RWPE1 (cell line): ENCODE measurements at regions not wholly inside any gene's neighbourhood (a gene's known extent, or its start where the extent isn't known, plus 50 kb on each side); places are given as distances from the start of the nearest gene placed in this dataset.

ENCODE experiments used
- CTCF ChIA-PET: fragments of 350-600 bp; sonication (Branson Sonifier 250); formaldehyde crosslinking; extraction: SDS; loops from one replicate; lab custom pipeline; 2021; lab: Yijun Ruan, JAX
- POLR2A ChIA-PET: fragments of 400-600 bp; formaldehyde crosslinking; extraction: SDS; loops from one replicate; lab custom pipeline; 2020; ENCODE audit warnings: antibody characterized with exemption; ENCODE audit not compliant: low non-redundant PET; lab: Yijun Ruan, JAX
- DNase-seq: peaks from one replicate; pipeline ENCODE4 v3.0.0; 2012; ENCODE audit warnings: low spot score
- H3K27ac ChIP-seq: fragments of 450-650 bp; 2 replicates; pipeline ENCODE4 v1.5.1; 2017
- TF ChIP-seq, protein P1 (sequence below): fragments of 450-650 bp; conservative IDR thresholded peaks from 2 replicates; pipeline ENCODE4 v1.5.1; 2017; ENCODE audit warnings: low read depth, mild to moderate bottlenecking

DNA sequence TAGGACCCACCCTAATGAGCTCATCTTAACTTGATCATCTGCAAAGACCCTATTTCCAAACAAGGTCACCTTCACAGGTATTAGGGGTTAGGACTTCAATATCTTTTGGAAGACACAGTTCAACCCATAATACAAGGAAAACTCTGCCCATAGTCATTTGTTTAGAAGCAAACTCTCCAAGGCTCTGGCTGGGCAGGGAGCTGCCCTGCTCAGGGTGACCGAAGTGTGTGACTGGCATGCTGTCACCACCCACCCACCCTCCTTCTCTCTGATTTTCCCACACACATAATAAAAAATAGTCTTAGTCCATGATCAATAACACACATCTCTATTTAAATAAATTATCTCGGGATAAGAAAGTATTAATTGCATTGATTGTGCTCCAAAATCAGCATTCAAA, 161.1 kb downstream of the KCTD15 start:
- H3K27ac ChIP-seq: no peak overlapping the region
- no peak for DNase-seq
- CTCF ChIA-PET: no interaction called here
- POLR2A ChIA-PET: no interaction called here
- TF ChIP-seq, protein P1, sequence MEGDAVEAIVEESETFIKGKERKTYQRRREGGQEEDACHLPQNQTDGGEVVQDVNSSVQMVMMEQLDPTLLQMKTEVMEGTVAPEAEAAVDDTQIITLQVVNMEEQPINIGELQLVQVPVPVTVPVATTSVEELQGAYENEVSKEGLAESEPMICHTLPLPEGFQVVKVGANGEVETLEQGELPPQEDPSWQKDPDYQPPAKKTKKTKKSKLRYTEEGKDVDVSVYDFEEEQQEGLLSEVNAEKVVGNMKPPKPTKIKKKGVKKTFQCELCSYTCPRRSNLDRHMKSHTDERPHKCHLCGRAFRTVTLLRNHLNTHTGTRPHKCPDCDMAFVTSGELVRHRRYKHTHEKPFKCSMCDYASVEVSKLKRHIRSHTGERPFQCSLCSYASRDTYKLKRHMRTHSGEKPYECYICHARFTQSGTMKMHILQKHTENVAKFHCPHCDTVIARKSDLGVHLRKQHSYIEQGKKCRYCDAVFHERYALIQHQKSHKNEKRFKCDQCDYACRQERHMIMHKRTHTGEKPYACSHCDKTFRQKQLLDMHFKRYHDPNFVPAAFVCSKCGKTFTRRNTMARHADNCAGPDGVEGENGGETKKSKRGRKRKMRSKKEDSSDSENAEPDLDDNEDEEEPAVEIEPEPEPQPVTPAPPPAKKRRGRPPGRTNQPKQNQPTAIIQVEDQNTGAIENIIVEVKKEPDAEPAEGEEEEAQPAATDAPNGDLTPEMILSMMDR: no peak

DNA sequence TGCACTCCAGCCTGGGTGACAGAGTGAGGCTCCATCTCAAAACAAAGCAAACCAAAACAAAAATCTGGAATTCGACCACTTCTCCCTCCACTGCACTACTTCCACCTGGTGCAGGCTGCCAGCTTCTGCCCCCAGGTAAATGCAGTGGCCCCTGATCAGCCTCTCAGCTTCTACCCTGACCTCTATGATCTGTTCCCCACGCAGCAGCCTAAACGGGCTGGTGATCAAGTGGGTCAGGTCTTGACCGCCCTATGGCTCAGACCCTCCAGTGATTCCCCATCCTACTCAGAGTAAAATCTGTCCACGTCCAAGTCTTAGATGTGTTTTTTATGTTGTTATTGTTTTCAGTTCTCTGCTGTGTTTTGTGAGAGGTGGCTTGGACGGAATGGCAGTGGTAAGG, 163.9 kb downstream of the KCTD15 start:
- ChIA-PET POLR2A (no interaction called here), CTCF (no interaction called here)
- DNase-seq: no peak
- TF ChIP-seq, protein P1: no peak
- no peak overlapping the region for H3K27ac ChIP-seq

DNA sequence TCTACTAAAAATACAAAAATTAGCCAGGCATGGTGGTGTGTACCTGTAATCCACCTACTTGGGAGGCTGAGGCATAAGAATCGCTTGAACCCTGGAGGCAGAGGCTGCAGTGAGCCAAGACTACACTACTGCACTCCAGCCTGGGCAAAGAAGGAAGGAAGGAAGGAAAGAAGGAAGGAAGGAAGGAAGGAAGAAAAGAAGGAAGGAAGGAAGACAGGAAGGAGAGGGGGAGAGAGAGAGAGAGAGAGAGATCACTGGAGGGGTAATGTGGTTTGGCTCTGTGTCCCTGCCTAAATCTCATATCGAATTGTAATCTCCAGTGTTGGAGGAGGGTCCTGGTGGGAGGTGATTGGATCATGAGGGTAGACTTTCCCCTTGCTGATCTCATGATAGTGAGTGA, 165.5 kb downstream of the KCTD15 start:
- TF ChIP-seq, protein P1: no peak
- ChIA-PET POLR2A (no interaction called here), CTCF (no interaction called here)
- no peak for DNase-seq
- no peak overlapping the region for H3K27ac ChIP-seq

DNA sequence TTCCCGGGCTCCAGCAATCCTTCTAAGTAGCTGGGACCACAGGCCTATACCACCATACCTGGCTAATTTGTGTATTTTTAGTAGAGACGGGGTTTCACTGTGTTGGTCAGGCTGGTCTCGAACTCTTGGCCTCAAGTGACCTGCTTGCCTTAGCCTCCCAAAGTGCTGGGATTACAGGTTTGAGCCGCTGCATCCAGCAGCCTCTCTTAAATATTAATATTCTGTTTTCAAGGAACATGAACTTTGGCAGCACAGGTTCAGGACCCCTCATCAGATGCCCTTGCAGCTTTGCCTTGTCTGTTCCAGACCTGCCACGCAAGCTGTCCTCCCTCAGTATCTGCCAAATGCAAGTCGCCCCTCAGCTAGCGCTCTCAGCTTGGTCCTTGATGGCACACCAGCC, 166.8 kb downstream of the KCTD15 start:
- no peak for DNase-seq
- TF ChIP-seq, protein P1: no peak
- H3K27ac ChIP-seq: no peak overlapping the region
- ChIA-PET POLR2A (no interaction called here), CTCF (interaction anchor here (0.6 to 1.7 kb wide), 4 partner anchors 17 to 366 kb away, joined by 4 to 5 read pairs (median 4); no protein-coding TSS in a partner anchor)

DNA sequence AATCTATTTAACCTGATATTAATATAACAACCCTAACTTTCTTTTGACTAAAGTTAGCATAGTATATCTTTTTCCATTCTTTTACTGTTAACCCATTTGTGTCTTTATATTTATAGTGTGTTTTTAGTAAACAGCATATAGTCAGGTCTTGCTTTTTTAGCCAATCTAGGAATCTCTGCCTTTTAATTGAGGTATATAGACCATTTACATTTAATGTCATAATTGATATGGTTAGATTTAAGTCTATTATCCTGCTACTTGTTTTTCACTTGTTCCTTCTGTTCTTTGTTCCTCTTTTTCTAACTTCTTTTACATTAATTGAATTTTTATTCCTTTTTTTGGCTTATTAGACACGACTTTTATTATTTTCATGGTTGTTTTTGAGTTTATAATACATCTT, 174.4 kb downstream of the KCTD15 start:
- no peak for DNase-seq
- CTCF ChIA-PET: no interaction called here
- POLR2A ChIA-PET: no interaction called here
- H3K27ac ChIP-seq: no peak overlapping the region
- TF ChIP-seq, protein P1: no peak

DNA sequence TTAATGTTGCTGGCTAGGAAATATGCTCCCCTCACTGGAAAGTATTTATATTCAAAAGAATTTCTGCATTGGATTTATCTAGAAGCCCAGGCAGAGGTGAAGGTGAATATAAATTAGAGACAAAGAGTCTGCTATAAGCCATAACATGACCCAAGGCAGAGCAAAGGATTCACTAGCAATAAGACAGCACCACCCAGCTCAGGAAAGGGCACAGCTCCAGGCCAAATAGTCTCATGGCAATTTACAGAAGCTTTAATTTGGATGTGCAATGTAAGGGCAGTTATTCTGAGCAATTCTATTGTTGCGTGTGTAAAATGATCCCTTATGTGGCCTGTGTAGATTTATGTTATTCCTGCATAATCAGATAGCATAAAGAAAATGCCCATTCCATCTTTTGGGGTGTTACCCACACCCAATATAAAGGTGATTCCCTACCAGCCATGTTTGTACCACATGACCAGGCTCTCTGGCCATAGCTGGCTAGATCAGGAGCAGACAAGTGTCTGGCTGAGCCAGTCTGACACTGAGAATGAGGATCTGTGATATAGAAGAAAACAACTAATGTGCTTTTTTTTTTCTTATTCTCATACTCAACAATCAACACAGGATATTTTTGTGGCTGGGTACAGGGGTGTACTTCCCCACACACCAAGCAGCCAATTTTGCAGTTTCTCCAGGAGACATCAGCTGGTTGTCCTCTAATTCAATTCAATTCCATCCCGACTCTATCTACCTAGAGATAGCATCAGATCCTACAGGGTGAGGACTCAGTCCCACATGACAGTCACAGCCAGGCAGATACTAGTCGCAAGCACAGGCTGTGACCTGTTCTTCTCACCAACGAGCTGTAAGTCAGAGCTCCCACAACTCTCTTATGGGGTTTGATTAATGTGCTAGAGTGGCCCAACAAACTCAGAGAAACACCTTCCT, 181.4 kb downstream of the KCTD15 start:
- CTCF ChIA-PET: no interaction called here
- DNase-seq: no peak
- TF ChIP-seq, protein P1: no peak
- no peak overlapping the region for H3K27ac ChIP-seq
- POLR2A ChIA-PET: no interaction called here
